ENCODE measurements at regions not wholly inside any gene's neighbourhood (a gene's known extent, or its start where the extent isn't known, plus 50 kb on each side); places are given as distances from the start of the nearest gene placed in this dataset.
"Not testable (repeated sequence)": the region's sequence is repeated elsewhere in the genome, so short reads cannot be mapped to it uniquely, and the experiment has no call there.

- H3K4me3 ChIP-seq (ENCODE audit: low read length); ATAC-seq; H3K9me3 ChIP-seq (ENCODE audit: control insufficient read depth, low read length); H3K27me3 ChIP-seq (ENCODE audit: control insufficient read depth, insufficient read depth); intact Hi-C loops (cut with DNase I); H3K27ac ChIP-seq (ENCODE audit: low read length): not testable (repeated sequence)
- DNase-seq, result peak in 2 of 3 donors; percentile 44 to 58
- 93% methylated on average over 13 of the region's 13 CpGs for WGBS
- H3K4me1 ChIP-seq (ENCODE audit: control insufficient read depth, insufficient read depth, low read length), result peaks cover 11% of the 10 kb centered on the region
Measured at GRCh38 chr16:29181254-29181780, 196.5 kb downstream of the LAT start.

DNA sequence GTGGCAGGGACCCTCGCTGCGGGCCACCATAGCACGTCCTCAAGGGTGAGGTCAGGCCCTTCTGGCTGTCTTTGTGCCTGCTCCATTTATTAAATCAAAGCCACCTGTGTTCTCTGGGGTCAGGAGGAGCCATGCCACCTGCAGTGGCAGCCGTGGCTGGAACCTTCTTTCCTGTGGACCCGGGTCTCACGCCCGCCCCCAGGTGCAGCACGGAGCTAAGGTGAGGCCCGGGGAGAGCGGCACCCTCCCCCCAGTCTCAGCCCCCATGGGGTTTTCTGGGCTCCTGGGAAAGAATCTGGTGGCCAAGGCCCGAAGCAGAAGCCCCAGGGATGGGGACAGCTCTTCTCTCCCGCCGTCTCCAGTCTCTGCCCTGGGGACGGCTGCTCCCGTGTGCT, 195.4 kb downstream of the LAT start:
- H3K27ac ChIP-seq (ENCODE audit: low read length), result peak overlapping the region; percentile 83
- DNase-seq, result peak in 1 of 3 donors; percentile 62
- intact Hi-C loops (cut with DNase I); ATAC-seq; H3K27me3 ChIP-seq (ENCODE audit: control insufficient read depth, insufficient read depth); H3K9me3 ChIP-seq (ENCODE audit: control insufficient read depth, low read length); H3K4me3 ChIP-seq (ENCODE audit: low read length): not testable (repeated sequence)
- H3K4me1 ChIP-seq (ENCODE audit: control insufficient read depth, insufficient read depth, low read length), result peaks cover 11% of the 10 kb centered on the region
- 89% methylated on average over 15 of the region's 15 CpGs for WGBS

DNA sequence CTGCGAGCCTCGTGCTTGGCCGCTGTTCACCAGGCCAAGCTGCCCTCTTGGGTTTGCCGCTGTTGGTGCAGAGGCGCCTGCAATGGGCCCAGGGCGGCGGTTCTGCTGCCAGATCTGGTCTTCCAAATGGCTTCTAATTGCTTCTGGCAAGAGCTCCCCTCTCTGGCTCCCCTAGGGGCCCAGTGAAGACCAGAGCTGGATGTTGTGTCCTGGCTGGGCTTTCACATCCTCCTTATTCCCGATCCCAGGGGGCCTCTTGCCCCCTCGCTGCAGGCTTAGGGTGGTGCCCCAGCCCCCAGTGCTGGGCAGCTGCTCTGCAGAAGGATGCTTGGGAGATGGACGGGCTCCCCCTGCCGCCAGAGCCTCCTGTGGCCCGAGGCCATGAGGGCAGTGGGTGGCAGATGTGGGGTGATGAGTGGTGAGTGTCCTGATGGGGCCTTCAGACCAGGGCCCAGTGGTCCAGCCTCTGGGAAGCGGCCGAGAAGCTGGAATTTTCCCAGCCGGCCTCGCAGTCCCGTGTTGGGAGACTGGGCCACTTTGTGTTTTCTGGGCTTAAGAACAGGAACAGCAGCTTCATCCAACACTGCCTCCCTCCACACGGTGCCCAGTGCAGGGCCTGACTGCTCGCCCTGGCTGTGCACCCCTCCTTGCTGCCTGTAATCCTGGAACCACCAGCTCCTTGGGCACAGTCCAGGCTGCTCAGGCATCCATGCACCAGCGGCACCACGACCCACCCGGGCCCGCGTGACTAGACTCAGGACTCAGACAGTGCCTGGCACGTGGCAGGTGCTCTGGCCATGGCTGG, 194.8 kb downstream of the LAT start:
- H3K9me3 ChIP-seq (ENCODE audit: control insufficient read depth, low read length); intact Hi-C loops (cut with DNase I); H3K4me3 ChIP-seq (ENCODE audit: low read length); H3K27me3 ChIP-seq (ENCODE audit: control insufficient read depth, insufficient read depth): not testable (repeated sequence)
- Histone ChIP-seq H3K4me1 (ENCODE audit: control insufficient read depth, insufficient read depth, low read length) (peaks cover 11% of the 10 kb centered on the region), H3K27ac (ENCODE audit: low read length) (peak overlapping the region; percentile 83)
- DNase-seq (peak; percentile 58 to 91 (median 91)), ATAC-seq (peak in 1 of 2 donors; percentile 6)
- WGBS, result 49% methylated on average over 25 of the region's 25 CpGs

GRCh38 chr16:29177888-29178726, 193.3 kb downstream of the LAT start:
- WGBS, result 19% methylated on average over 24 of the region's 24 CpGs
- ATAC-seq (peak; percentile 88 to 89), DNase-seq (peak; percentile 89 to 95 (median 93))
- H3K9me3 ChIP-seq (ENCODE audit: control insufficient read depth, low read length); intact Hi-C loops (cut with DNase I); H3K27me3 ChIP-seq (ENCODE audit: control insufficient read depth, insufficient read depth); H3K4me1 ChIP-seq (ENCODE audit: control insufficient read depth, insufficient read depth, low read length); H3K4me3 ChIP-seq (ENCODE audit: low read length): not testable (repeated sequence)
- peak overlapping the region; percentile 97 for H3K27ac ChIP-seq (ENCODE audit: low read length)

GRCh38 chr16:29177203-29177887, 192.5 kb downstream of the LAT start:
- intact Hi-C loops (cut with DNase I); H3K9me3 ChIP-seq (ENCODE audit: control insufficient read depth, low read length); H3K27me3 ChIP-seq (ENCODE audit: control insufficient read depth, insufficient read depth); H3K4me3 ChIP-seq (ENCODE audit: low read length); H3K4me1 ChIP-seq (ENCODE audit: control insufficient read depth, insufficient read depth, low read length): not testable (repeated sequence)
- WGBS, result 39% methylated on average over 30 of the region's 30 CpGs
- ATAC-seq, result peak; percentile 76 to 77
- peak; percentile 78 to 94 (median 91) for DNase-seq
- peak overlapping the region; percentile 97 for H3K27ac ChIP-seq (ENCODE audit: low read length)

- H3K4me1 ChIP-seq (ENCODE audit: control insufficient read depth, insufficient read depth, low read length); H3K4me3 ChIP-seq (ENCODE audit: low read length); DNase-seq; H3K27me3 ChIP-seq (ENCODE audit: control insufficient read depth, insufficient read depth); H3K9me3 ChIP-seq (ENCODE audit: control insufficient read depth, low read length); ATAC-seq; intact Hi-C loops (cut with DNase I): not testable (repeated sequence)
- H3K27ac ChIP-seq (ENCODE audit: low read length), result peak overlapping the region; percentile 97
- WGBS, result 94% methylated on average over 7 of the region's 7 CpGs
Measured at GRCh38 chr16:29176822-29177202, 192.0 kb downstream of the LAT start.

DNA sequence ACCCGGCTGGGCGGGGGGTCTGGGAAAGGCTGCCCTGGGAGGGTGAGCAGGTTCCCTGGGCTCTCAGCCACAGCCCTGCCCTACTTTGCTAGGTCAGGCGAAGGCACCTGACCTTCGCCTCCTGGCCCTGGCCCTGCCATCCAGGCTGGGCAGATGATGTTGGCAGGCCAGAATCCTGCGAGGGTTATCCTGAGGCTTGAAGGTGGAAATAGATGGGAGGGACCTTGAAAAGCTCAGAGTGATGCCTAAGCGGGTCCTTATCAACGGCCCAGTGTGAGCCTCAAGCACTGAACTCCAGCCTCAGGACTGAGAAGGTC, 191.3 kb downstream of the LAT start:
- peak overlapping the region; percentile 15 for H3K27ac ChIP-seq (ENCODE audit: low read length)
- 73% methylated on average over 7 of the region's 7 CpGs for WGBS
- peak in 2 of 3 donors; percentile 56 to 64 for DNase-seq
- H3K9me3 ChIP-seq (ENCODE audit: control insufficient read depth, low read length); ATAC-seq; intact Hi-C loops (cut with DNase I); H3K4me3 ChIP-seq (ENCODE audit: low read length); H3K27me3 ChIP-seq (ENCODE audit: control insufficient read depth, insufficient read depth); H3K4me1 ChIP-seq (ENCODE audit: control insufficient read depth, insufficient read depth, low read length): not testable (repeated sequence)

DNA sequence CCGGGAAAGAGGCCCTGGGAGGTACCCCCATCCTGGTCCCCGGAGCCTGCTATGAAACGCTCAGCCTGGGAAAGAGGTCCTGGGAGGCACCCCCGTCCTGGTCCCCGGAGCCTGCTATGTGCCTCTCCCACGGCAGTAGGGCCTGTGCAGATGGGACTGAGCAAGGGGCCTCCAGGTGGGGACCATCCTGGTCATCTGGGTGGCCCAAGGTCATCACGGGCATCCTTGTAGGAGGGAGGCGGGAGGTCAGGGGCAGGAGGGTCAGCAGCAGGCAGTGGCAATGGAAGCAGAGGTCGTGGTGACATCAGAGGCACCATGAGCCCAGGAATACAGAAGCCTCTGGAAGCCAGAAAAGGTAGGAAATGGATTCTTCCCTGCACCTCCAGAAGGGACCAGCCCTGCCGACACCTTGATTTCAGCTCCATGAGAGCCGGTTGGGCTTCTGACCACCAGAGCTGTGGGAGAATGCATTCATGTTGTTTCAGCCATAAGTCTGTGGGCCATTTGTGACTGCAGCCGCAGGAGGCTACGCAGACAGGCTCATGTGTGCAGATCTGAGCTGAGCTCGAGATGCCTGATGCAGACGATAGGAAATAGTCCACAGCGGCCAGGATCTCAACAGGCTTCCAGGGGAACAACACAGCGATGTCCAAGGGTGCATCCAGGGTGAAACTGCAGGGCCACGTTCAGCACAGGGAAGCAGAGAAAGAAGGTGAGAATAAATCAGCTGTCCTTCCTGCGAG, 190.7 kb downstream of the LAT start:
- H3K4me1 ChIP-seq (ENCODE audit: control insufficient read depth, insufficient read depth, low read length); H3K9me3 ChIP-seq (ENCODE audit: control insufficient read depth, low read length); H3K4me3 ChIP-seq (ENCODE audit: low read length); H3K27me3 ChIP-seq (ENCODE audit: control insufficient read depth, insufficient read depth); intact Hi-C loops (cut with DNase I); ATAC-seq: not testable (repeated sequence)
- DNase-seq, result peak in 2 of 3 donors; percentile 46 to 53
- H3K27ac ChIP-seq (ENCODE audit: low read length), result peak overlapping the region; percentile 15
- 87% methylated on average over 19 of the region's 19 CpGs for WGBS

DNA sequence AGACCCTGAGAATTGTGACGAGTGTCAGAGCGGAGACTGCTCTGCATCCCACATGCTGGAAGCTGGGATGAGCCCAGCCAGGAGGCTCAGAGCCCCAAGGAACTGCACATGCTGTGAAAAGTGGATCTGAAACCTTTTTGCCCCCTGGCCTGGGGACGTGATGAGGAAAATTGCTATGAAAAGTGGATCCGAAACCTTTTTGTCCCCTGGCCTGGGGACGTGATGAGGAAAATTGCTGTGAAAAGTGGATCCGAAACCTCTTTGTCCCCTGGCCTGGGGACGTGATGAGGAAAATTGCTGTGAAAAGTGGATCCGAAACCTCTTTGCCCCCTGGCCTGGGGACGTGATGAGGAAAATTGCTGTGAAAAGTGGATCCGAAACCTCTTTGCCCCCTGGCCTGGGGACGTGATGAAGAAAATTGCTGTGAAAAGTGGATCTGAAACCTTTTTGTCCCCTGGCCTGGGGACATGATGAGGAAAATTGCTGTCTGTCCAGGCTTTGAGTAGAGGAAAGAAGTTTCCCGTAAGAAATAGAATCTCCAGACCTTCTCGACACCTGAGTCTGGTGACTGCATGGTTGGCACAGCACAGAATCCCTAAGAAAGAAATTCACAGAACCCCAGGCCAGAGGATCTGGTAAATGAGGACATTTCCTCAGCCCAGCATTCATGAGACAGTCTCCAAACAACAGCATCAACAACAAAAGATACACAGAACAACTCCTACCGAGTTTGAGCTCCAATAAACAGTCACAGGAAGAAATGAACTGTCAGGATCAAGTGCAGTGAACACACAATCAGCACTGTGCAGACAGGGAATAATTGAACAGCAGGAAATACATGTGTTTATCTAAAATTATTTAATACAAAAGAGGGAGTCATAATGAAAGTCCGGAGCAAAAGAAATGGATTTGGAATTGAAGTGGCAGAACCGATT, 188.8 kb downstream of the LAT start:
- WGBS, result 83% methylated on average over 16 of the region's 16 CpGs
- H3K4me1 ChIP-seq (ENCODE audit: control insufficient read depth, insufficient read depth, low read length); H3K4me3 ChIP-seq (ENCODE audit: low read length); ATAC-seq; intact Hi-C loops (cut with DNase I); H3K27ac ChIP-seq (ENCODE audit: low read length); H3K27me3 ChIP-seq (ENCODE audit: control insufficient read depth, insufficient read depth); H3K9me3 ChIP-seq (ENCODE audit: control insufficient read depth, low read length): not testable (repeated sequence)
- peak in 1 of 3 donors; percentile 31 for DNase-seq

Data from right cardiac atrium (tissue), 5 donors.